GM12875 (cell line): ENCODE measurements at regions not wholly inside any gene's neighbourhood (a gene's known extent, or its start where the extent isn't known, plus 50 kb on each side); places are given as distances from the start of the nearest gene placed in this dataset.

Source experiments
- H3K4me3 ChIP-seq: one replicate; pipeline ENCODE4 v1.5.1; 2011; ENCODE audit warnings: low read depth, low read length, control low read depth
- CTCF ChIP-seq: IDR thresholded peaks from 2 replicates; pipeline ENCODE4 v1.5.1; 2011; ENCODE audit warnings: low read depth, mild to moderate bottlenecking, control low read depth, inconsistent platforms, low read length, moderate library complexity, borderline replicate concordance; ENCODE audit not compliant: insufficient read depth

GRCh38 chr13:59487883-59488282 is 675.8 kb downstream of the DIAPH3 start:
- H3K4me3 ChIP-seq: no peak overlapping the region
- no peak for TF ChIP-seq CTCF

DNA sequence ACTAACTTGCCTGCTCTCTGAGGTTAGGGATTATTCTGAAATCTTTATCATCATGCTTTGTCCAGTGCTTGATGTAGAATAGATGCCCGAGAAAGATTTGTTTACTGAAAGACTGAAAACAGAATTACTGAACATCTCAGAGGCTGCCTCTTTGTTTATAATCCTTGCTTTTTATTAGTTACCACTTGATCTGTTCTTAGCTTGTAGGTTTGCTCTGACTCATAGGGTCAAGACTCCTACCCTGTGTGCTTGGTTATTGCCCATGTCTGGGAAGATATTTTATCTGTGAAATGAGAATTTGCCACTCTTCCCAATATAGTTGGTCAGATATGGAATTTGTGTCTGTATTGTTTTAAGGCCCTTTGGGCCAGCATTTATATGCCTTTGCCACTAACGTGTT is 675.3 kb downstream of the DIAPH3 start:
- H3K4me3 ChIP-seq: no peak overlapping the region
- no peak for TF ChIP-seq CTCF

GRCh38 chr13:59490651-59491050 is 673.1 kb downstream of the DIAPH3 start:
- no peak overlapping the region for H3K4me3 ChIP-seq
- TF ChIP-seq CTCF: no peak

DNA sequence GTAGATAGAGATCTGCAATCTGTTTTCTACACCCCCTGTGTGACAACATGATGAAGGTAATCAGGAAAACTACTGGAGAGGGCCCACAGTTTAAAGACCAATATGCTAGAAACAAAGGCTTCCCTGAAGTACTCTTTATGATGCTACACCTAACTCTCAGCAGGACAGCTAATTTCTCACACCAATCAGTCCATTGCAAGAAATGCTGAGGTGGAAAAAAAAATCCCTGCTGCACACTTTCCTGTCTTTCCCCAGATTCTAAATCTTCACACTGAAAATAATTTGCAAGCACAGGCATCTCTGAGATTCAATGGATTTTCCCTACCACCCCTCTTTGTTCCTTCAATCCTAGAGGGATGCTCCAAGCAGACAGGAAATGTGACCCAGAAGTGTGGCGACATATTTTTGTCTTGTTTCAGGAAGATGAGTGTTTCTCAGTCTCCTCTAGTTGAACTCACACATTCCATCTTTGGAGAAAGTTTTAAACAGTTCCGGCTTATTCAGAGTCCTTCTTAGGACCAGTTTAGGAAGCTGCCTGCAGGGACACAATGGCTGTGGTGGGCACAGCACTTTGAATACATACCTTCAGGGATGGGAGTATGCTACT is 671.6 kb downstream of the DIAPH3 start:
- TF ChIP-seq CTCF: no peak
- H3K4me3 ChIP-seq: no peak overlapping the region

GRCh38 chr13:59493436-59493965 is 670.2 kb downstream of the DIAPH3 start:
- H3K4me3 ChIP-seq: no peak overlapping the region
- TF ChIP-seq CTCF: no peak

DNA sequence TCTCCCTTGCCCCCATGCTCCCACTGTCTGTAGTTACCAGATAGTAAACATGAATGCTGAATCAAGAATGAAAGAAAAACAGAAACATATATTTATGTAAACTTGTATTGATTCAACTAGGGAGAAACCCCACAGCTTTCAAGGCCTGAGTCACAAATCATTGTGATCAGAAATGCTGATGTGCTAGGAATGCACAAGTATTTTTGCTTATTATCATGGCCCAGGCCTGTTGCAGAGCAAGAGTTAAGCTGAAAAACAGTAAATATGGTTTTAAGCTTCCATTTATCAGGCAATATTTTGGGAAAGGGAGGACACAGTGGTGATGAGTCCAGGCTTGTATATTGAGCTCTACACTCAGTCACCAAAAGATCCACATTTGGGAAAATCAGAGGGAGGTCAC is 669.6 kb downstream of the DIAPH3 start:
- TF ChIP-seq CTCF: no peak
- no peak overlapping the region for H3K4me3 ChIP-seq

GRCh38 chr13:59494560-59494970 is 669.2 kb downstream of the DIAPH3 start:
- TF ChIP-seq CTCF: no peak
- H3K4me3 ChIP-seq: no peak overlapping the region
